Keratinocyte (primary cell): ENCODE measurements at regions not wholly inside any gene's neighbourhood (a gene's known extent, or its start where the extent isn't known, plus 50 kb on each side); places are given as distances from the start of the nearest gene placed in this dataset.

Experiments used
- DNase-seq: peaks from one replicate; pipeline ENCODE4 v3.0.0-alpha.2; 2011; ENCODE audit warnings: low read depth, missing footprints, low spot score
- FAIRE-seq: peaks from 2 replicates; lab custom pipeline; 2011; peaks lifted over from hg19 to GRCh38; lab: Jason Lieb, UNC
- H2AFZ ChIP-seq: 2 replicates; pipeline ENCODE4 v1.6.0; 2012; ENCODE audit warnings: low read length, control low read depth, inconsistent platforms; ENCODE audit not compliant: control insufficient read depth
- H3K27ac ChIP-seq: 2 replicates; pipeline ENCODE4 v1.5.1; 2011; ENCODE audit warnings: low read length; ENCODE audit not compliant: control insufficient read depth, insufficient read depth
- H3K27me3 ChIP-seq: 3 replicates; pipeline ENCODE4 v1.6.0; 2011; ENCODE audit warnings: low read length; ENCODE audit not compliant: control insufficient read depth, insufficient read depth; ENCODE audit errors: extremely low read depth
- H3K36me3 ChIP-seq, 2 experiments: 2 replicates in 1 of 2; 3 replicates in 1 of 2; pipeline ENCODE4 v1.5.1; 2011; ENCODE audit warnings: low read length in 2 of 2, mild to moderate bottlenecking in 1 of 2; ENCODE audit not compliant: control insufficient read depth in 2 of 2, insufficient read depth in 2 of 2; ENCODE audit errors: extremely low read depth in 1 of 2
- H3K4me1 ChIP-seq: 3 replicates; pipeline ENCODE4 v1.5.1; 2011; ENCODE audit warnings: low read length; ENCODE audit not compliant: control insufficient read depth, insufficient read depth; ENCODE audit errors: extremely low read depth
- H3K4me2 ChIP-seq: 3 replicates; pipeline ENCODE4 v1.6.0; 2011; ENCODE audit warnings: low read depth, low read length; ENCODE audit not compliant: control insufficient read depth, insufficient read depth; ENCODE audit errors: extremely low read depth
- H3K4me3 ChIP-seq, 3 experiments: fragments of 200-600 bp in 1 of 3; sonication (generic) in 1 of 3; 2 replicates in 2 of 3; 3 replicates in 1 of 3; pipeline ENCODE4 v1.5.1; 2011 to 2016; ENCODE audit warnings: low read length in 3 of 3, mild to moderate bottlenecking in 3 of 3, control low read depth in 2 of 3, inconsistent platforms in 1 of 3, low read depth in 1 of 3, mixed read lengths in 1 of 3, mixed run types in 1 of 3, moderate library complexity in 1 of 3; ENCODE audit not compliant: control insufficient read depth in 2 of 3, insufficient read depth in 2 of 3; ENCODE audit errors: extremely low read depth in 1 of 3
- H3K79me2 ChIP-seq: 2 replicates; pipeline ENCODE4 v1.6.0; 2012; ENCODE audit warnings: low read length; ENCODE audit not compliant: control insufficient read depth, insufficient read depth
- H3K9ac ChIP-seq: 3 replicates; pipeline ENCODE4 v1.6.0; 2011; ENCODE audit warnings: low read length; ENCODE audit not compliant: control insufficient read depth, insufficient read depth; ENCODE audit errors: extremely low read depth
- H3K9me1 ChIP-seq: 3 replicates; pipeline ENCODE4 v1.6.0; 2011; ENCODE audit warnings: low read length; ENCODE audit not compliant: control insufficient read depth, insufficient read depth; ENCODE audit errors: extremely low read depth
- H3K9me3 ChIP-seq: 2 replicates; pipeline ENCODE4 v1.5.1; 2012; ENCODE audit warnings: low read depth, low read length; ENCODE audit not compliant: control insufficient read depth
- H4K20me1 ChIP-seq: 3 replicates; pipeline ENCODE4 v1.6.0; 2011; ENCODE audit warnings: low read length; ENCODE audit not compliant: control insufficient read depth, insufficient read depth; ENCODE audit errors: extremely low read depth
- EZH2 ChIP-seq: IDR thresholded peaks from one replicate; pipeline ENCODE4 v1.6.1; 2012; ENCODE audit warnings: inconsistent platforms, mild to moderate bottlenecking, low read length, moderate library complexity
- dilution Hi-C: fragments of 300-500 bp; cut with MboI; formaldehyde crosslinking; loops from one replicate; pipeline ENCODE4 v1.7.0; 2020; ENCODE audit warnings: low sequenced_read_pairs; ENCODE audit not compliant: extremely low pct_ligation_motif_present
- TF ChIP-seq, protein P1 (sequence below), 3 experiments: IDR thresholded peaks in 1 of 3; conservative IDR thresholded peaks in 1 of 3; optimal IDR thresholded peaks in 1 of 3; 2 replicates in 2 of 3; 3 replicates in 1 of 3; pipeline versions ENCODE3 to v1.5.1; 2011; ENCODE audit warnings: low read length in 3 of 3, mild to moderate bottlenecking in 3 of 3, moderate library complexity in 2 of 3, control low read depth in 1 of 3, inconsistent platforms in 1 of 3; ENCODE audit not compliant: insufficient read depth in 2 of 3; ENCODE audit errors: extremely low read depth in 1 of 3

DNA sequence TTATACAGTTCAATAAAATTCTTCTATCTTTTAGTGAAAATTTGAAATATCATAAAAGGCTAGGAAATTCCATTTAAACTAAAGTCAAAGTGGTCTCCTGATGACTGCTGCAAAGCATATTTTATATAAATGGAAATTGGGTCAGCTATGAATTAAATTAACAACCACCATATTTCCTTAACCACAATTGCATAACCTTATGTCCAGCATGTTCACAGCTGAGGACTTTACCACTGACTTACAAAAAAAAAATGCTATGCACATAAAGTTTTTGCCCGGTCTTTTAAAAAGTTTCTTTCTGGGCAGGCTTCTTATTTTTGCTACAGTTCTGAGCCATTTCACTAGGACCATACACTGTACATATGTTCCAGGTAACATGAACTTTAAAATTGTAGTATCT lies 208.6 kb upstream of the RGMB start:
- no peak overlapping the region for H2AFZ ChIP-seq
- no peaks in the 10 kb centered on the region for H4K20me1 ChIP-seq
- no peak overlapping the region for H3K9ac ChIP-seq
- no peak overlapping the region for H3K27ac ChIP-seq
- H3K79me2 ChIP-seq = no peaks in the 10 kb centered on the region
- H3K36me3 ChIP-seq = no peaks in the 10 kb centered on the region
- no peaks in the 10 kb centered on the region for H3K27me3 ChIP-seq
- no peak overlapping the region for H3K4me3 ChIP-seq
- no peaks in the 10 kb centered on the region for H3K9me3 ChIP-seq
- no peaks in the 10 kb centered on the region for H3K4me1 ChIP-seq
- TF ChIP-seq EZH2 = no peak
- TF ChIP-seq, protein P1, sequence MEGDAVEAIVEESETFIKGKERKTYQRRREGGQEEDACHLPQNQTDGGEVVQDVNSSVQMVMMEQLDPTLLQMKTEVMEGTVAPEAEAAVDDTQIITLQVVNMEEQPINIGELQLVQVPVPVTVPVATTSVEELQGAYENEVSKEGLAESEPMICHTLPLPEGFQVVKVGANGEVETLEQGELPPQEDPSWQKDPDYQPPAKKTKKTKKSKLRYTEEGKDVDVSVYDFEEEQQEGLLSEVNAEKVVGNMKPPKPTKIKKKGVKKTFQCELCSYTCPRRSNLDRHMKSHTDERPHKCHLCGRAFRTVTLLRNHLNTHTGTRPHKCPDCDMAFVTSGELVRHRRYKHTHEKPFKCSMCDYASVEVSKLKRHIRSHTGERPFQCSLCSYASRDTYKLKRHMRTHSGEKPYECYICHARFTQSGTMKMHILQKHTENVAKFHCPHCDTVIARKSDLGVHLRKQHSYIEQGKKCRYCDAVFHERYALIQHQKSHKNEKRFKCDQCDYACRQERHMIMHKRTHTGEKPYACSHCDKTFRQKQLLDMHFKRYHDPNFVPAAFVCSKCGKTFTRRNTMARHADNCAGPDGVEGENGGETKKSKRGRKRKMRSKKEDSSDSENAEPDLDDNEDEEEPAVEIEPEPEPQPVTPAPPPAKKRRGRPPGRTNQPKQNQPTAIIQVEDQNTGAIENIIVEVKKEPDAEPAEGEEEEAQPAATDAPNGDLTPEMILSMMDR (optimal IDR thresholded peaks at IDR 0.05 in 1 of 3, IDR thresholded peaks at IDR 0.05 in 1 of 3, conservative IDR thresholded peaks at IDR 0.05 in 1 of 3; ENCODE audit: extremely low read depth in 1 of 3, insufficient read depth in 2 of 3, low read length in 3 of 3) = no peak
- no peak for DNase-seq
- dilution Hi-C loops = no loop called here
- no peaks in the 10 kb centered on the region for H3K9me1 ChIP-seq
- no peak overlapping the region for H3K4me2 ChIP-seq
- no peak for FAIRE-seq

DNA sequence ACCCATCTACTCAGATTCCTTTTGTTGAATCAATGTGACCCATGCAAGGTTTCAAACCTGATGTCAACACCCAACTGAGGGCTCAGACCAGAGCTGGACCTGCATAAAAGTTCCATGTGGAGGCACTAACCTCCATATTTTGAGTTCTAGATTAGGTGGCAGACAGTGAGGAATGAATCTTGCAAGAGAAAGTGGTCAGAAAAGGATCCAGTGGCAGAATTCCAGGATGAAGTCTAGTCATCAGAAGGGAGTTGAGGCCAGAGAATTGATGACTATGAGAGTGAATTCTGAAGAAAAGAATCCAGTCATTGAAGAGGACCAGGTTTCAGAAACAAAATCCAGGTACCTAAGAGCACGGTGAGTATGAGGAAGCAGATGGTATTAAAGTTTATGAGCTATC lies 205.1 kb upstream of the RGMB start:
- H3K9me3 ChIP-seq = no peaks in the 10 kb centered on the region
- H3K36me3 ChIP-seq = no peaks in the 10 kb centered on the region
- dilution Hi-C loops = no loop called here

More for the DNA sequence above, 205.1 kb upstream of the RGMB start:
- Histone ChIP-seq H3K4me2 (no peak overlapping the region), H4K20me1 (no peaks in the 10 kb centered on the region), H2AFZ (no peak overlapping the region), H3K27ac (no peak overlapping the region), H3K4me1 (no peaks in the 10 kb centered on the region), H3K4me3 (no peak overlapping the region), H3K79me2 (no peaks in the 10 kb centered on the region), H3K27me3 (no peaks in the 10 kb centered on the region), H3K9ac (no peak overlapping the region), H3K9me1 (no peaks in the 10 kb centered on the region)
- TF ChIP-seq, protein P1 (optimal IDR thresholded peaks at IDR 0.05 in 1 of 3, IDR thresholded peaks at IDR 0.05 in 1 of 3, conservative IDR thresholded peaks at IDR 0.05 in 1 of 3; ENCODE audit: extremely low read depth in 1 of 3, insufficient read depth in 2 of 3, low read length in 3 of 3) = no peak
- no peak for TF ChIP-seq EZH2
- FAIRE-seq (no peak), DNase-seq (no peak)
